MV-4-11 (cell line): ENCODE measurements at regions not wholly inside any gene's neighbourhood (a gene's known extent, or its start where the extent isn't known, plus 50 kb on each side); places are given as distances from the start of the nearest gene placed in this dataset.
A peak's percentile ranks its signal among the peaks of the same experiment; 100 is the strongest.
"Not testable (repeated sequence)": the region's sequence is repeated elsewhere in the genome, so short reads cannot be mapped to it uniquely, and the experiment has no call there.

ENCODE experiments used
- DNase-seq: peaks from one replicate; lab custom pipeline; 2025; lab: John Stamatoyannopoulos, UW

DNA sequence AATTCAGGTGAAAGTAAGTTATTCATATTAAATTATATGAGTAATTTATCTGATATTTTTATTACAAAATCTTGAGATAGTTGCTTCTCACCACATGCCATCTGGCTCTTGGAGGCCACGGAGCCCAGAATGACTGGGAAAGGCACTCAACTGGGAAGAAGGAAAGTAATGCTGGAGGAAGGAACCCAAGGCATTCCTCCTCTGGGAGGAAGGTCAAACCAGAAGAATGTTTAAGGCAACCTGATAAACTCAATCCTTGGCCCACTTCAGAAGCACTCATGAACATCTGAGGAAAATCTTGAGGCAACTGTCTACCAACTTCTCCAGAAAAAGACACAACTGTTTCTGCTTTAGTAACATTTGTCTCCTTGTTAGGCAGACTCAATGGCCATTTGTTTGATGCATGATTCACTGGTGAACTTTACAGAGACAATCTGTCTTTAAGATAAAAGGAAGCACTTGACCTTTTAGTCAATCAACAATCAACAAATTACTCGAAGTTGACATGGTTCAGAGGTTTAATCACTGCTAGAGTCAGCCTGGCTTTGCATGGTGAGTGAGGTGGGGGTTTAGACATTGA, 261.4 kb upstream of the MME start:
- no peak for DNase-seq

DNA sequence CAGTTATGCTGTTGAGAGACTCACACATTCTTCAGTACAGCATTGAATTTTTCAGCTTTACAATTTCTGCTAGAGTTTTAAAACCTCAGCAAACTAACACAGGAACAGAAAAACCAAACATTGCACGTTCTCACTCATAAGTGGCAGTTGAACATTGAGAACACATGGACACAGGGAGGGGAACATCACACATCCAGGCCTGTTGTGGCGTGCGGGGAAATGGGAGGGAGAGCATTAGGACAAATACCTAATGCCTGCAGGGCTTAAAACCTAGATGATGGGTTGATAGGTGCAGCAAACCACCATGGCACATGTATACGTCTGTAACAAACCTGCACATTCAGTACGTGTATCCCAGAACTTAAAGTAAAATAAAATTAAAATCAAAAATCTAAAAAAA, 270.1 kb upstream of the MME start:
- not testable (repeated sequence) for DNase-seq

- DNase-seq: no peak
These were observed 278.4 kb upstream of the MME start for GRCh38 chr3:154801729-154802128.

DNA sequence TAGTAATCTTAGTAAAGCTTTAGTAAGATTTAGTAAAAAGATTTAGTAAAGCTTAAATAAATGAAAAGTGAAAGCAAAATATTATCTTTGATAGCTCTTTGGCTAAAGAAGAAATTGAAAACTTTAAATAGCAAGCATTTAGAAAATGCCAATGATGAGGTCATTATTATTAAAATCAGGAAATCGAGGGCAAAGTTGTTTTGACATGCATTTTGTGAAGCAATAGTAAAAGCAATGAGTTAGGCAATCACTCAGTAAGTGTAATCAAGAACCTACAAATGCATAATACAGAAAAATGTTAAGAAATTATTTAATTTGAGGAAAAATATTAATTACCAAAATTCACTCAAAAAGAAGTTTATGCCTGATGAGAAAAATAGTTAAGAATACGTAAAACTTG, 280.3 kb upstream of the MME start:
- DNase-seq: no peak

DNA sequence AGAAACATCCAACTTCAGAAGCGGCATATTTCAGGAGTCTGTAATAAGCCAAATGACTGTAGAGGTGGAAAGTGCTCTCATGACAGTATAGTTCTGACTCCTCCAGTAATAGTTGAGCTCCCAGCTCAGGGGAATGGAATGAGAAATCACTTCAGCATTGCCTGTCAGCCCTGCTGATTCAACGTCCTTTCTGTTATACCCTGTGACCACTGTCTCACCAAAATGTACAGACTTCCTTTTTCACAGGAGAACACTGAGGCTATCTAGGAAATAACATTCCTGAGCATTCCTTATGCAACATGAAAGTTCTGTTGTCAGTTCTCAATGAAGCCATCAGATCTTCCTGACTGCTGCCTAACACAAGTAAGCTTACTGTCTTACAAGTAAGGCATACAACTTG, 284.5 kb upstream of the MME start:
- DNase-seq: no peak

DNA sequence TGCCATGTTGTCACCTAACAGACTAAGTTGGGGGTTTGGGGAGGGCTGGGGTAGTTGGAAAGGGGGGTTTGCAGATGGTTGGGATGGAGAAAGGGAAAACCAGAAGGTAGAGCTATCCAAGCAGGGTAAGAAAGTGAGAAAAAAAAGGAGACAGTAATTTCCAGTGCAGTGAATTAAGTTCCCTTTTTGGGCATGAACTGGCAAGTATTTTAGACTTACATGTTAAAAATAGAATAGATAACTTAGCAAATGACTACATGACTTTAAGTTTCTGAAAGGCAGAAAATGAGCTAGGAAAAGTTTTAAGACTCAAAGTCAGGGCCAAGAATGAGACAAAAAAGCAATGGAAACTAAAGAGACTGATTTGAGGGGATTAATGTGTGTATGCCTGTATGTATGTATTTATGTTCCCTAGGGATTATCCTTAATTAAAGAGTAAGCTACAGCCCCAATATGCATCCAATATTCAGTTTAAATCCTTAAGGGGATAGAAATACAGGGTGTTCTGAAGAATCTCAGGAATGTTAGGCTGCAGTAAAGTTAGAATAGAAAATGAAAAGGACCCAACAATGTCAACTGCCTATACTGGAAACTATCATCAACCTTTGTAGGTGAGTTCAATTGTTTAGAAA, 285.2 kb upstream of the MME start:
- no peak for DNase-seq

DNA sequence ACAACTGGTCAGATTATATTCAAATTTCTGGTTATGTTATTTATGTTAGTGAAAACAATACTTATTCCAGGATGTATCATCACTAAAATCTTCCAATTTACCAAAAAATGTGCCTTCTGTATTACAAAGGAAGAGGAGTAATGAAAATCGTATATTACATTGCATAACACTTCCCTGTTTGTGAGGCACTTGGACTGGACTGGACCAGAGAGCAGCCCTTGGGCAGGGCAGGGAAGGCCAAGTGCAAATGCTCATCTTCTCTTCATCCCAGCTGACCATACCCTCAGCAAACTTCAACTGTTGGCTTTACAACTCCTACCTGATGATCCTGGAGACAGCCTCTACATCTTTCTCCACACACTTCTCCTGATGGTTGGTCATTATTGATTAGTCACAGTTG, 285.7 kb upstream of the MME start:
- DNase-seq: no peak

DNA sequence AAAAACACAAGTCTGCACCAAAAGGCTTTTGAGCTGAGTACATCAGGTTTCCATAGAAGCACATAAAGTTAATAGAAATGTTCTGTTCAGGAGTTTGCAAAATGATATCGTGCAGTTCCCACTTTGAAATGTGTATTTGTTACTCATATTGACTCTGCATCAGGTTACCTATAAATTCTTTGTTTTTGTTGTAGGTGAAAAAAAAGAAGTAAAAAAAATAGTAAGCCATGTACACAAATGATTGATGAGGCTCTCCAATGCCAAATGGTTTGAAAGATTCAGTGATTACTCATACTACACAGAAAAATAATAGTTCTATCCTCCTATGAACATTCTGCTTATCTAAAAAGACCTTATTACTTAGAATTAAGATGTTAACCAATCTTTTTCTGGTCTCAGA, 287.3 kb upstream of the MME start:
- DNase-seq: no peak

- DNase-seq: no peak
These were observed 288.5 kb upstream of the MME start for GRCh38 chr3:154791611-154792010.

- DNase-seq: peak; percentile 7
These were observed 293.4 kb upstream of the MME start for GRCh38 chr3:154786724-154787123.

DNA sequence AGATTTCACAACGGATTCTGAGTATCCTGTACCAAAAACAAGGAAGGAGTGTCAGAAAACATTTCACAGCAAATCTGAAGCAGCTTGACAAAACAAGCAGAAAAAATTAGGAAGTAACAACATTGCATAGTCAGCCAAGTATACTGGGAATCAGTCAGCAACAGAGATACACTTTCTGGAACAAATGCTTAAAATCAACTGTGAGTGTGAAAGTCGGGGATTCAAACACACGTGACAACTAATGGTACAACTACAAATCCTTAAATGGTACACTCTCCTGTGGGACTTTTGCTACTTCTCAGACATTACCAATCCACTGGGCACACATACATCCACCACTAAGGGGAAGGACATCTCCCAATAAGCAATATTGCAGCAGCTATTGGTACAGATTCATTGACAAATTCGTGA, 296.6 kb upstream of the MME start:
- DNase-seq: peak; percentile 26

DNA sequence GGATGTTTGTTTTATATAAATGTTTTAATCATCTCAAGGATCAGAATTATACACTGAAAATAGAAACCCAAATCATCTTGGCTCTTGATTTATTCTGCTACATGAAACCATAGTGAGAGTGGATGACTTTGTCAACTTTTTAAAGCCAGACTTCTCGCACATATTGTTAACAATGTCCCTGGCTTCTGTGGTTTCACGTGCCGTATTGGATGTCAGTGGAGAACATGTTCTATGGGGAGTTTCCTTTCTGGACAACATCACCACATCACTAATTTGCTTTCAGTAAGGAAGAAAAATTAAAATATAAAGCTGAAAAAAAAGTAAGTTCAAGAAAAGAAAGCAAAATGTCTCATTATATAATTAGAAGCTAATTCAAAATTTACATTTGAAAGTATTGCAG, 297.1 kb upstream of the MME start:
- no peak for DNase-seq

GRCh38 chr3:154782151-154782550, 298.0 kb upstream of the MME start:
- no peak for DNase-seq

GRCh38 chr3:154781595-154781994, 298.5 kb upstream of the MME start:
- no peak for DNase-seq

DNA sequence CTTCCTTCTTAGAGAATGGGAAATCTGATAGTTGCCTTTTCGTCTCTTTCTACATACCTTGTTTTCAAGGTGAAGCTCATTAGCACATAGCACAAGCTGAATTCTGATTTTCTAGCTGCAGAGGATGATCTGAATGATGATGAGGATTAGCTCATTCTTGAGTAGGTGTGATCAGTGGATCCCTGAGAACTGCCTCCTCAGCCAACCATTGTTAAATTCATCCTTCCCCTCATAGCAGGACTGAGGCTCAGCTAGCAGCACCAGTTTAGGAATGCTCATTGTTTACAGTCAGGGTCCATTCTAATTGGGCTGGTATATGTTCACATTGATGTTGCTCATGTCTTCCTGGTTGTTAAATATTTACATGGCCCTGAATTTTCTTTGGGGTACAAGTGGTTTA, 299.9 kb upstream of the MME start:
- DNase-seq: no peak

DNA sequence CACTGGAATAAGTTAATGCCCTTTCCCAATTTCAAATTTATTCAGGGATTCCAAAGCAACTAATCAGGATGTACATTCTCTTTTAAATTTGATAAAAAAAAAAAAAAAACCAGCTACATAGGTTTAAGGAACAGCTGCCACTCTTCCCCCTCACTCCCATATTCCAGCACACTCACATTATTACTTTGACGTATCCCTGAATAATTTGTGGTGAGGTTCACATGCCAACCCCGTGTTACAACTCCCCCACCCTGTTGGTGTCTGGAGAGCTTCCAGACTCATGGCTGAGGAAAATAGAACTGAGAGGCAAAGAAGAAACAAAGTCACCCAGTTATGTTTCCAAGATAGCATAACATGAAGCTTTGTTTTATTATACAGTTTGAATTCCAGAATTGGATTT, 300.5 kb upstream of the MME start:
- DNase-seq: no peak

- no peak for DNase-seq
These were observed 302.1 kb upstream of the MME start for GRCh38 chr3:154778057-154778456.

DNA sequence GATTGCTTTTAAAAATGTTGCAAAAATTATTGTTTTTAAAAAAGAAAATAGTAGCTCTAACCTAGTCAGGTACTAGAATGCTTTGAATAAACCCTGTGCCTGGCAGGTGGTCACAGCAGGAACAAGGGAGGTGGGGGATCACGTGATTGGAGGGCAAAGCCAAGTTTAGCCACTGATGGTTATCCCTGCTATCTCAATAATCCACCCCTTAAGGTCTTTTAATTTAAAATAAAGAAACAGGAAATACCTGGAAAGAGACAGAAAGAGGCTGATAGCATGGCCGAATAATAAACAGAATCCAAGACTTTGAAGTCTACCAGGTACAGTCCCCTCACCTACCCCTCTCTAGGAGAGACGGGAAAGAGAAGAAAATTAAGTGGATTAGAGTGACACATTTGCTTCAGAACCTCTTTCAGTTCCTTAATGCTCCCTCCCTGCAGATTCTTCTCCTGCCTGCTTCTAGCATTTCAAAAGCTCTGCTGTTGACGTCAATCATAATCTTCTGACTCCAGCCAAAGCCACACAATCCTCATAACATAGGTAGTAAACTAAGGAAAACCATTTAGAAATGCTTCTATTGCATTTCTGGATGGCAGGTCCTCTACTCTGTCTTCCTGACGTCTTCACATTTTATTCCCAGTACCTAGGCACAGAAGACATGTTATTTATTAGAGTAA, 303.4 kb upstream of the MME start:
- no peak for DNase-seq

GRCh38 chr3:154775821-154776548, 304.1 kb upstream of the MME start:
- no peak for DNase-seq

DNA sequence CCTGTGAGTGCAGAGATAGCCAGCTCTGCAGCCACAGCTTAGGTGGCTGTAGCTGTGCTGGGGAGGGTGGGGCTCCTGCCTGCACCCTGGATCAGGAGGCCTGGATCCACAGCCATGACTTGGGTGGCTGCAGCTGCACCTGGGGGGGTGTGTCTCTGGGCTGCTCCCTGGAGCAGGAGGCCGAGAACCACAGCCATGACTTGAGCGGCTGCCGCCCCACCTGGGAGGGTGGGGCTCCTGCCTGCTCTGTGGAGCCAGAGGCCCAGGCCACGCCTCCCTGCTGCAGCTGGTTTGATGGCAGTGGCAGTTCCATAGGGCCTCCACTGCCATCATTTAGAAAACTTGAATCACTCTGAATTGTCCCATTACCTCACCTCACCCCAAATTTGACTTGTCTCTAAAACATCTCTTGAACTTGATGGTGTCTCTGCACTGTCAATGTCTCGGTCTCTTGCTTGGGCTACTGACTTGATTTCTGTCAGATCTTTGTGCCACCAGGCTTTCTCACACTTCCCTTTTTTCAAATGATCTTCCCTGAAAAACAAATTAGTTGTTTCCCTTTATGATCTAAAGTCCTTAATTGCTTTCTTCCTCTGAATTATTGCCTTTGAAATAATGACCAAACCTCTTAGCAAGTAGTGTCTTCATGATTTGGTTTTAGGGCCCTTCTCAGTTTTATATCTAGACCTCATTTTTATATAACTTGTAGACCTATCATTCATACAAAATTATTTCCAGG, 313.2 kb upstream of the MME start:
- peak; percentile 55 for DNase-seq

DNA sequence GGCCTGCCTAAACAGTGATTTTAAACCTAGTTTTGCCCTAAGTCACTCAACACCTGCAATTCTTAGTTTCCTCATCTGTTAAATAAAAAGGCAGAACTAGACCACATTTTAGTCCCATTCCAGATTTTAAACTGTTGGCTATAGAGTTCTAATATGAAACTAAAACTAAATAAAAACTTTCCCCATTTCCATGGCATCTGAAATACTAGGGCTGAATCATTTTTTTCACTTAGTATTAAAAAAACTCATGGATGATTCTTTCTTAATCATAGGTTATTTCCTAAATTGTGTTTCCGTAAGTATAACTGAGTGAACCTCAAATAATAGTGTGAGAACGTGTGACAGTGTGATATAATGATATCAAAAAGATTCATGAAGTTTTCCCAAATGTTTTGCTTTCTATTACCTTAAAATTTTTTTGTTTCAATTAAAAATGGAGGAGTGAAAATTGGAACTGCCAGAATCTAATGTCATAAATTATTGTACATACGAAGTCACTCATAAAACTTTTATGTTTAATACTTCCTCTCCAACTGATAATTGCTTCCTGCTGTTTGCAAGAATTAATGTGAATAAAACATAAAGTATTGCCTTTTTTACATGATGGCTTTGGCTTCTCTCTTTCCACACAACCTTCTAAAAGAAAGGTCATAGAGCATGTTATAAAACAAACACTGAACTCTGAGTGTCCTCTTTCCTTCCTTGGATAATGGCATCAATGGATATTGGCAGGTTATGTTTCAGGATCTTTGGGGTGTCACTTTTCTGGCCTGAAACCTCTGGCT, 315.1 kb upstream of the MME start:
- no peak for DNase-seq

DNA sequence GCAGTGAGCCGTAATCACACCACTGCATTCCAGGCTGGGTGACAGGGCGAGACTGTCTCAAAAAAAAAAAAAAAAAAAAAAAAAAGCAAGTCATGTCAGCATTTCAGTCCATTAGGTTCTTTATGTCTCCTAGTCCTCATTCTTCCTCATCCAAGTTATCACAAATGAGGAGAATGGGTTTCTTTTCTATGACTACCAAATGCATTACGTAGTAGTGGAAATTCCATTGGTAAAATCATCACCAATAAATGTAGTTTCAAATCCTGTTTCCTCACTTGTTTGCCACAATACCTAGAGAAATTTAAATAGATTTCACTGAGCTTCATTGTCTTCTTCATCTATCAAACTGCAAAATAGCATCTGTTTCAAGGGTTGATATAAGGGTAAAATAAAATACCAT, 317.6 kb upstream of the MME start:
- no peak for DNase-seq
